ENCODE measurements at regions not wholly inside any gene's neighbourhood (a gene's known extent, or its start where the extent isn't known, plus 50 kb on each side); places are given as distances from the start of the nearest gene placed in this dataset.
"Not testable (repeated sequence)": the region's sequence is repeated elsewhere in the genome, so short reads cannot be mapped to it uniquely, and the experiment has no call there.

DNA sequence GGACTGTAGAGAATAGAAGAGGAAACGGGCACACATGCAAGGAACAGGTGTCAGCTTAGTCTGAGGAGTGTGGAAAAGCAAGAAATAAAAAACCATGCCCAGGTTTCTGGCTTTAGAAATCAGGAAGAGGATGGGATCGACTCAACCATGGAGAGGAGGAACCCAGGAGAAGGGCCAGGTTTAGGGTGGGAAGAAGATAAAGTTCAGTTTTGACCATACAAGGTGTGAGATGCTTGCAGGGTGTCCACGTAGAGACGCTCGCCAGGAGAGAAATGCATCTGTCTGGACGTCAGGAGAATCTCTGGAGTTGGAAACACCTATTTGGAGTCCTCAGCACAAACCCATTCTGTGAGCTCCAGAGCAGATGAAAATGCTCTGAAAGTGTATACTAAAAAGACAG lies 275.1 kb downstream of the CYRIA start:
- DNase-seq, result no peak

DNA sequence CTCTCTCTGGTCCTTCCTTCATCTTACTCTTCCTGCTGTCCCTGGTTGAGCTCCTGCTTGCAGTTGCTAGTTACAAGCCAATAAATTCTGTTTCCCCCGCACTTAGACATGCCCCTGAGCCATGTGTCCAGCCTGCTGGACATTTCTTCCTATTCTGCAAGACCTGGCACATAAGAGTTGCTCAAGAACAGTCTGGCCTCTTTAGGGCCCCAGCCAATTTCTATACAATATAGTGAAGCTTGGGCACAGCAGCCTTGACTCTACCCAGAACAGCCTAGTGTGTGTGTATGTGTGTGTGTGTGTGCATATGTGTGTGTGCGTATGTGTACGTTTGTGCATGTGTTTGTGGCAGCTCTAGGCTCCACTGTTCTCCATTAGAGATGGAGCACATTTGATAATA lies 276.0 kb downstream of the CYRIA start:
- no peak for DNase-seq

DNA sequence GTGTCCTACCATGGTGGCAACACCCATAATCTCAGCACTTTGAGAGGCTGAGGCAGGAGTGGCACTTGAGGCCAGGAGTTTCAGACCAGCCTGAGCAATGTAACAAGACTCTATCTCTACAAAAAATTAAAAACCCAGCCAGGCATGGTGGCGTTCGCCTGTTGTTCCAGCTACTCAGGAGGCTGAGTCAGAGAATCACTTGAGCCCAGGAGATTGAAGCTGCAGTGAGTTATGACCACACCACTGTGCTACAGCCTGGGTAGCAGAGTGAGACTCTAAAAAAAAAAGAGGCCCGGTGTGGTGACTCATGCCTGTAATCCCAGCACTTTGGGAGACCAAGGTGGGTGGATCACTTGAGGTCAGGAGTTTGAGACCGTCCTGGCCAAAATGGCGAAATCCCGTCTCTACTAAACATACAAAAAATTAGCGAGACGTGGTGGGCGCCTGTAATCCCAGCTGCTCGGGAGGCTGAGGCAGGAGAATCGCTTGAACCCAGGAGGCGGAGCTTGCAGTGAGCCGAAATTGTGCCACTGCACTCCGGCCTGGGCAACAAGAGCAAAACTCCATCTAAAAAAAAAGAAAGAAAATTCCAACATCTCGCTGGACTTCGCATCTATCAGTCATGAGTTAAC lies 277.3 kb downstream of the CYRIA start:
- not testable (repeated sequence) for DNase-seq

DNA sequence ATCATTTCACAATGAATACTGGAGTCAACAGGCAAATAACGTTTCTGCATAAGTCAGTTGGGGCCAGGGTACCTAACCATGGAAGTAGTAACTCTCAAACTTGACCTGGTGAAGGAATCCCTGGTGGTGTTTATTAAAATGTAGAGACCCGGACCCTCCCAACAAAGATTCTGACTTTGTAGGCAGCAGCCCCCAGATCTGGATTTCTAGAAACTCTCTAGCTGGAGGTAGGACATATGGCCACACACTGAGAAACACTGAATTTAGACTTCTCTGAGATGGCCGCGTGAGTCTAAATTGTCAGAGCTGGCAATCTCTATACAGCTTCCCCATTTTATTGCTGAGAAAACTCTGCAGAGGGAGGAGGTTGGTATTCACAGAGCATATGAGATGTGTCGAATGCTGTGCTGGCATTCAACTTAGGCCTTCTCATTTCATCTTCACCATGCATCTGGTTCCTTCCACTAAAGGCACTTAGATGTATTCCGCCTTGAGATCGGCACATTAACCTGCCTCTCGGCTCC lies 278.1 kb downstream of the CYRIA start:
- no peak for DNase-seq

DNA sequence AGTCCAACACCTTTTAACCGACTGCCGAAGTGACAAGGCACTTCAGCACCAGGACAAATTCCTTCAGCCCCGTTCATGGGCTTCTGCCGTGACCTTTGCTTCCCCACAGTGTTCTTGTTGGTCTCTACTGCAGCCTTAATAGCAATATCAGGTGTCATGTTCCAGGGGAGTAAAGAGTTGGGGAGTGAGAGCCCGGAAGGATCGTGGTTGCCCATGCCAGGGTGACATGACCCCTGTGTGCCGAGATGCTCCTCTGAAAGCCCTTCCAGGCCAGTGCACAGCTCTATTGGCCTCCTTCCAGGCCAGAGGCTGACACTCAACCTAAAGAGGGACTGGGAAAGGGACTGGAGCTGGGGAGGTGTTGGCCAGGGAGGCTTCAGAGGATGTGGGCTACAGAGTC lies 279.2 kb downstream of the CYRIA start:
- no peak for DNase-seq

DNA sequence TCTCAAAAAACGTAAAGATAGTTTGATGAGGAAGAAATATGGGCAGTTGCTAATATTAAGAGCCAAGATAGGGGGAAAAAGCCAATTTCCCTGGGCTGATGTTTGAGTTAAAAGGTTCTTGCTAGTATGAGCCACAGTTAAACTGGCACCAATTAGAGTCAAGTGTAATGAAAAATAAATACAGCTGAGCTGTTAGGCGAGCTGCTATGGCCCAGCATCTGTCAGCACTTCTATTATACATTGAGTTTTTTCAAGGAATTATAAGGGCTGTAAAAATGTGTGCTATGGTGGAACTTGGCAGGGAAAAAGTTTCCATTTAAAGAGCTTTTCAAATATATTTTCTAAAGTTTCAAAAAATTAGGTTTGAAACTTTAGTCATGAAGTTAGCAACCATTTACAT lies 279.6 kb downstream of the CYRIA start:
- peak in 1 of 3 experiments; percentile 34 for DNase-seq

DNA sequence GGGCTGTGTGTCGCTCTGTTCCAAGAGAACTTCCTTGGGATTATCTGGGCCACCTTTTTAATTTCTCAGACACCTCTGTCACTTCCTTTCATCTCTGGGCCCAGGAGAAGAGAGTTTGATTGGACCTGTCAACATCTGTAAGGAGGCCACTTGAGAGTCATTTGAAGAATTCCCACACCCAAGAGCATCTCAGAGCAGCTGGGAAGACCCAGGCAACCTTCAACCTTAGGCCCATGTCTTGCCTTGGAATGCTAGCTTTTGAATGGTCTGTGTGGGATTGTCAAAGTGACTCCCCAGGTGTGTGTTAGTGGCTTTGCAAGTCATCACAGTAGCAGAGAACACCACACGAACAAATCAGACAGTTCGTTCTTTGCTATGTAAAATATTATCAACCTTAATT lies 280.3 kb downstream of the CYRIA start:
- DNase-seq, result no peak

DNA sequence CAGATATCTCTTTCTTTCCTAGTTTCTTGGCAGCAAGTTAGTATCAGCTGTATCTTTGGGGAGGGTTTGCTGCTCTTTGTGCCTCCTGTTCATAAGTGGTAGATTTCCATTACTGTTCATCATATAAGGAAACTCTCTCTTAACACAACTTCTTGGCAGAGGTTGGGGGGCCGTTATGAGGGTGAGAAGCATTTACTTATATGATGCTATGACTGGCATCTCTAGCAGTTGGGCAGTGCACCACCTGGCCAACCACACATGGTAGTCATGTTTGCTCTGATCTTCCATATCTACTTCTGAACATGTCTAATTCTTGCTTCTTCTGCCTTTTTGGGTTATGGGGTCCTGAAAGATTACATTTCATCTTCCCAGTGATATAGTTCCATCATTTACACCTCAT lies 282.2 kb downstream of the CYRIA start:
- no peak for DNase-seq

DNA sequence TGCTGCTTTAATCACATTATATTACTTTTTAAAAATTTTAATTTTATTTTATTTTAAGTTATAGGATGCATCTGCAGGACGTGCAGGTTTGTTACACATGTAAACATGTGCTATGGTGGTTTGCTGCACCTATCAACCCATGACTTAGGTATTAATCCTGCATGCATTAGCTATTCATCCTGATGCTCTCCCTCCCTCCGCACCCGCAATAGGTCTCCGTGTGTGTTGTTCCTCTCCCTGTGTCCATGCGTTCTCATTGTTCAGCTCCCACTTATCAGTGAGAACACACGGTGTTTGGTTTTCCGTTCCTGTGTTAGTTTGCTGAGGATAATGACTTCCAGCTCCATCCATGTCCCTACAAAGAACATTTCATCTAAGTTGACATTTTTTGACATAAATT lies 283.2 kb downstream of the CYRIA start:
- no peak for DNase-seq

DNA sequence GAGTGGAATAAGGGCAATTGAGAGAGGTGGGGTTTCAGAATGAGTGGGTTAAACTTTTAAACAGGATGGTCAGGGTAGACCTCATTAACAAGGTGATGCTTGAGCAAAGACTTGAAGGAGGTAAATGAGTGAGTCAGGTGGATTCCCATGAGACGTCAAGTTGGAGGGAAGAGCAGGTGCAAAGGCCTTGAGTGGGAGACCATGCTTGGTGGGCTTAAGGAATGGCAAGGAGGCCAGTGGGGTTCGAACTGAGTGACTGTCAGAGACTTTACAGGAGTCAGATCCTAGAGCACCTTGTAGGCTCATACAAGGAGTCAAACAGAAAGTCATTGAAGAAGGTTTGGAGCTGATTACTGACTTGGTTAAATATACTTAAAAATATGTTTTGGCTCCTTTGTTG lies 284.1 kb downstream of the CYRIA start:
- DNase-seq, result no peak

DNA sequence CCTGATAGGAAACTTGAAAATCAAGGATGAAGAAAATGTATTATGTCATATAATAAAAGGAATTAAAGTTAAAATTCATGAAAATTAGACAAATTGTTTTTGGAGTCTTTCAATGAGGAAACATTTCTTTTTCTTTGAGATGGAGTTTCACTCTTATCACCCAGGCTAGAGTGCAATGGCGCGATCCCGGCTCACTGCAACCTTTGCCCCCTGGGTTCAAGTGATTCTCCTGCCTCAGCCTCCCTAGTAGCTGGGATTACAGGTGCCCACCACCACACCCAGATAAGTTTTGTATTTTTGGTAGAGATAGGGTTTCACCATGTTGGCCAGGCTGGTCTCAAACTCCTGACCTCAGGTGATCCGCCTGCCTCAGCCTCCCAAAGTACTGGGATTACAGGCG lies 285.7 kb downstream of the CYRIA start:
- DNase-seq, result not testable (repeated sequence)

DNA sequence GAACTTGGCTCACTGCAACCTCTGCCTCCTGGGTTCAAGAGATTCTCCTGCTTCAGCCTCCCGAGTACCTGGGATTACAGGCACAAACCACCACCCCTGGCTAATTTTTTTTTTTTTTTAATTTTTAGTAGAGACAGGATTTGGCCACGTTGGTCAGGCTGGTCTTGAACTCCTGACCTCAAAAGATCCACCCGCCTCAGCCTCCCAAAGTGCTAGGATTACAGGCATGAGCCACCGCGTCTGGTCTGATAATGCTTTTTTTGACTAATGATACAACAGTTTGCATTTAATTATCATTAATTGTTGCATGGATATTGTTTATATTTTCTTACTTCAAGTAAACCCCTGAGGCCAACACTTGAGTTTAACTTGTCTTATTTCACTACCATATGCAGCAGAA lies 286.6 kb downstream of the CYRIA start:
- not testable (repeated sequence) for DNase-seq

DNA sequence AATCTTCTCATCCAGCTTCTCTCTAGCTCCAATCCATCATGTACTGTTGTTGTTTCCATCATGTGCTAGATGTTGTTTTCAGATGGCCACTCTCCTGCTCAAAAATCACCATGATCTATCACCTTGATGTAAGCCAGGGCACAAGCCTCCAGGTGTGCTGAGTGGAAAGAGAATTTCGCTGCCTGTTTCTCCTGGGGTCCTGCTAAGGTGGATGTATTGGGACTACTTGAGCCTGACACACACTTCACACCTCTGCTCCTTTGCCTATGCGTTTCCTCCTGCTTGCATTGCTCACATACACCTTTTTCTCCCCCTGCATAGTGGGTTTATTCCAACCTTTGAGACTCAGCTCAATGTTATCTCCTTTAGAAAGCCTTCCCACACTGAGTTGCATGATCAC lies 287.6 kb downstream of the CYRIA start:
- no peak for DNase-seq

DNA sequence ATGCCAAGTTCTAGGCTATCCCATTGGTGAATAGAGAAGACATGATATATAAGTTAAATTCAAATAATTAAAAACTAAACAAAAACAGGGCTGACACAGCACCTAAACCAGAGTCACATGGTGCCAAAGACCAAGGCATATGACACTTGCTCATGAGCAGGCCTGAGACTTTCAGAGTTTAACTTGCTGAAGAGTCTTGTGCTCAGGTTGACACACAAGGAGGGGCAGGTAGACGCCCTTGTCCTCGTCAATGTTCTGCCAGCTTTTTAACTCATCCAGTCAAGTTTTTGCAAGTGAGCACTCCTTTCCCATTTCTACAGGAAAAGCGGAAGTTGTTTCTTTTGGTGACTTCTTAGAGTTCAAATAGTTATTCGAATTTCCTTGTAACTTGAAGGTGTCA lies 289.7 kb downstream of the CYRIA start:
- DNase-seq, result no peak

DNA sequence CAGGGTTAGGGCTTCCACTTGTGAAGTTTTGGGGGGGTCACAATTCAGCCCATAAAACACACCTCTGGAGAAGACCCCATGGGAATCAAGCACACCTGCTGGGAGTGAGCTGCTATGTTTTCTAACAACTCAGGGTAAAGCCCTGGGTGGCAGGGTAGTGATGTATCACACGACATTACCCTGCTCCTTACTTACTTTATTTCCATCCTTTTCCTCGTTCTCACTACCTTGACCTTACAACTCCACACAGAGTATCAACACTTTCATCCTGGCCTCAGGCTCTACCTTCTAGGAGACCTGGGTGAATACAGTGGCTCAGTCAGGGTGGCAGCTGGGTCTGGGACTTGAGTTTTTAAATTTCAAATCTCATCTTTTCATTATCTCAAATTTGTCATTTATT lies 290.3 kb downstream of the CYRIA start:
- no peak for DNase-seq

DNA sequence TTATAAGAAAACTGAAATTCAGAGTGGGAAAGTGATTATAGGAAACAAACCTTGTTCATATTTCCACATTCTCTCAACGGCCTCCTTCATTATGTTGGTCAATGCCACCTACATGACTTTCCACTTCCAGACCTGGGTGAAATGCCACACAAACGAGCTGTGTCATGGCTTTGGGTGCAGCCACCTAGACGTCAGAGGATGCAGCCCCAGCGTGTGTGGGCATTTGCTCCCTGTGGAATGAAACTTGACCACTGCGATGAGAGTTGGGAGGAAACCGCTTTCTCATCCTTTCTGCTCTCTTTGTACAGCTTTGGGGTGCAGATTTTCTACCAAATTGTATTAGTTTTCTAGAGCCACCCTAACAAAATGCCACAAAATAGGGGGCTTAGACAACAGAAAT lies 291.0 kb downstream of the CYRIA start:
- DNase-seq, result no peak

DNA sequence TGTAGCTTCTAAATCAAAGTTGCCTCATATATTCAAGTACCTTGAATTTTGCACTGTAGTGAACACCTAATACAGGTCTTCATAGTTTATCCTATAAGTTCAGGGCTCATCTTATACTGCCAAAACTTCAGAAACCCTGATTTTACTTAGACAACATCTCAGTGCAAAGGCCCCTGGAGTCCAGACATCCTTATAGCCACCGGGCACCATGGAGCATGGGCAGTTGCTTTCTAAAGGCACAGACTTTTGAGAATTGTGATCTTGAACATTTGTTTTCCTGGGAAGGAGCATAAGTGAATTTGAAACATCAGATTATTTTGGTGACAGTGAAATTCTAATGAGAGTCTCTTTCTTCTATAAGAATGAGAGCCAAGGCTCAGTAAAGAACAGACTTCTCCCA lies 292.3 kb downstream of the CYRIA start:
- no peak for DNase-seq

DNA sequence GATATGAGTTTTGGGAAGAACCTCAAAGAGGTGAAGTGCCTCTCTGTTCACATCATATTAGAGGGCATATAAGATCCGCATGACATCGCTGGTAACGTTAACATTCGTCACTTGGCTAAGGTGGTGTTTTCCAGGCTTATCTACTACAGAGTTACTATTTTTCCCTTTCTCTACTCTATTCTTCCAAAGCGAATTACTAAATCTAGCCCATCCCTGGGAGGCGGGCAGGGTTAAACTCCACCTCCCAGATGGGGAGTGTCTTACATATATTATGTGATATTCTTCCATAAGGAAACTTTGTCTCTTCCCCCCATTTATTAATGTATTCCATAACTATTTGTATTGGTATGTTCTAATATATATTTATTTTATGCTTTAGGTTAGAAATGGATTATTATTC lies 293.9 kb downstream of the CYRIA start:
- DNase-seq, result no peak

DNA sequence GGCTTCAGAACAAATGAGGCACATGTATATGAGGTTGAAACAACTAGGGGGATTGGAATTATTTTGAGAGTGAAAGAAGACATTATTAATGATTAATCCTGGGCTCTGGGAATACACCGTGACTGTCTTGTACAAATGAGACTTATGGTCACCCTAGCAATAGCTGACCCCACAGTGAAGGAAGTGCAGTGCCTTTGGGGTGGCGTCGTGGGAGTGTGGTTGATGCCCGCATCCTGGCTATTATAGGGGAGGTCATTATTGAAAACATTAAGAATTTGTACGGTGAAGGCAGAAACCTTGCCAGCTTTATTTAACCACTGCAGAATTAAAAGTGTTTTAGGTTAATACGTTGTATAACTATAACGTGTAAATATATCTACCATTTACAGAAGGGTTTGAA lies 296.7 kb downstream of the CYRIA start:
- no peak for DNase-seq

DNA sequence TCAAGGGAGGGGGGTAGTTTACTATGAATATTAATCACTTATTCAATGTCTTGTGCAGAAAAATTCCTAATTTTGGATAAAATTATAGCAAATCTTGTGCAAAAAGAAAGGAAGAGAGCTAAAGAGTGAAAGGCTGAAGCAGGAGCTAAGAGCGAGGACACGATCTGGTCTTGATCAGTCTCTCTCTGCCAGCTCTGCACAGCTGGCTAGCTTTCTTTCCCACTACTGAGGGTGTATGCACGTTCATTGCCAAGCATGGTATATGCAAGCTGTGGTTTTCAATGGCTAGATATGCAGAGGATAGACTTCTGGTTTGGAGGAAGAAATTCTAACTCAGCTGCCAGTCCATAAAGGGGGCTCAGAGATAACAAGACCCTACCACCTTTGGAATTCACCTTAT lies 297.3 kb downstream of the CYRIA start:
- DNase-seq, result no peak

DNA sequence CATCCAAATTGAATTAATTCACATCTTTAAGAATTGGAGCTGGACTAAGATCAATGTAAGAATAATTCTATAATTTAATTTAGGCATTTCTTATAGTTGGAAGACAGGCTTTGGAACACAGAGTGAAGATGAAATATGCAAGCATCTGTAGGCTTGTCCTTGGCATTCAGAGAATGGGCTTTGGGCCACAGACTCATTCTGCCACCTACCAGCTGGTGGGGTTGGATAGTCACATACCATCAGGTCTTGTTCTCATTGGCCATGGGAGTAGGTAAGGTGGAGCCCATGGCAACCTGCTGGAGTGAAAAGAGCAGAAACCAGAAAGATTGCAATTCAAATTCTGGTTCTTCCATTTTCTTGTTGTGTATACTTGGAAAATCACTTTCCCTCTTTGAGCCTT lies 300.3 kb downstream of the CYRIA start:
- no peak for DNase-seq

DNA sequence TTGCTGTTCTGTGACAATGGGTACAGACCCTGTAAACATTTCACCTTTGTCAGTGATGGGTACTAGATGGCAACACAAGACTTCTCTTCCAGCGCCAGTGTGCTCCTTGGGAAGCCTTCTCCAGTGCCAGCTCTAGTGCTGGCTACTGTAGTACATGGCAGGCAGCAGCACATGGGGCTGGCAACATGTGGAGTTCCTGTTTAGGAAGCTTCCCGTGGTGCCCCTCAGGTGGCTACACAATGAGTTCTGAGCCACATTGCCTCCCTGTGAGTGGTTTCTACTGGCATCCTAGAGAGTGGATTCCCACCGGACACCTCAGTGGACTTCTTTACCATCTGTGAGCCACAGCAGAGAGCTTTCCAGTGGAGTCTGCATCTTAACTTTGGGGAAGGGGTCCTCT lies 302.1 kb downstream of the CYRIA start:
- DNase-seq, result no peak

DNA sequence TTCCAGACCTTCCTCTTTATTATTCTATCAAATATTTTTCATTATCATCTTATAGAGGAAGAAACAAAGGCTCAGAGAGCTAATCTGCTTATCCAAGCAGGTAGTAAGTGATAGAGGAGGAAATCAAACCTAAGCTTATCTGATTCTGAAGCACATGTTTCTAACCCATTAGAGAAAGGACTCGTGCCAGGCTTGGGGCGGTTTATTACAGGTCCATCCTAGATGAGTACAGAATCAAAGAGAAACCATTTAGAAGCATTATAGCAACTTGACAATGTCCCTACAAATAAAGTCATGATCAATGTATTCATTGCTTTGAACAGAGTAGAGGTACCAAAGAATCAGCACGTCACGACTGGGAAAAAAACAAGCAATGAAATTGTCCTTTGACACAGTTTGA lies 303.0 kb downstream of the CYRIA start:
- no peak for DNase-seq

DNA sequence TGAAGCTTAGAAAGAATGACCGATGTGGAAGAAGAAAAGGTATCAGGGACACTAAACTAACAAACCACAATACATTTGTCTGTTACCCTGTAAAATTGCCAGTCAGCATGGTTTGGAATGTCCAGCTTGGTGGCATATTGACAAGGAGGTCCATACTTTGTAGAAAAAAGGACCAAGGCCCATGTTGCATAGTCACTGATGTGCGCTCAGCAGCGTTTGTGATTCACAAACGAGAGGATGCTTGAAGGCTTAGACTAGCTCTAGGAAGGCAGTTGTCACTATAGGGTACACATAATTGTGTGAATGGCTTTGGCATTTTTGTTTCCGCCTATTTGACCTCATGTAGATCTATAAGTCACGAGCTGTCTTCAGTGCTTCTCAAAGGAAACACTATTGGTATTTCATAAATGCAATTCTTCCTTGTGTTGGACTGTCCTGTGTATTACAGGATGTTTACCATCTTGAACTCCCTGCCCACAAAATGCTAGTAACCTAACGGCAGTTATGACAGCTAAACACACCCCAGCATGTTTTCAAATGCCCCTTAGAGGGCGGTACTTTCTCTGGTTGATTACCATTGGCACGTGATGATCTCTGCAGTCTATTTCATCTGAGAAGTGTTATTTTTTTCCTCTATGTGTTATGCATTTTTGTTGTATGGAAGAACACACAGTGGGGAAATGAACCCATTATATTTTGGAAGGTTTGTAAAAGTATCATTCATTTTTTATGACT lies 304.2 kb downstream of the CYRIA start:
- no peak for DNase-seq

DNA sequence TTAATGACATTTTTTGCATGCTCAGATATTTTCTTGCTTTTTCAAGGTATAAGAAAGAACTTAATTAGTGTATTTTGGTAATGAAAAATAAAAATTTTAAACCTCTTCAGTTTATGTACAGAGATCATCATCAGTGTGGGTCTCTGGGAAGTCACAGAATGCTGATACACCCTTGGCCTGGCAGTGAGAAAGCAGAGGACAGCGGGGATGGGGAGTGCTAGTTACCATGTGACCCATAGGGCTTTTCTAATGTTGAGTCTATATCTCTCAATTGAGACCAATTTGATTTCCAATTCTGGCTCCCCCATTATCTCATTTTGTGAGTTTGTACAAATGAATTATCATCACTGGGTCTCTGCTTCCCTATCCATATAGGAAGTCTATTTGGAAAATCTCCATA lies 305.7 kb downstream of the CYRIA start:
- DNase-seq, result no peak

Data from NCI-H1417 (cell line).